CD14-positive monocyte (primary cell): ENCODE measurements at regions not wholly inside any gene's neighbourhood (a gene's known extent, or its start where the extent isn't known, plus 50 kb on each side); places are given as distances from the start of the nearest gene placed in this dataset. TPM values are rescaled to one million over a fixed set of nuclear protein-coding genes. Genes with fewer than 3 reads are reported as not detected.

Source experiments
- small RNA-seq: library from RNA; depleted of rRNA; stranded (forward); fragments of <200 nt; gene quantifications from one replicate; pipeline ENCODE3, GENCODE V24; 2012; ENCODE audit warnings: low read depth; ENCODE audit not compliant: insufficient read length

Small RNA genes lying in the stretch of these regions (small RNA-seq; reads per million reads assigned to genes)
- gene RF02109 (not detected), gene RF02110 (not detected)
